Testis (tissue), 2 donors: ENCODE measurements at regions not wholly inside any gene's neighbourhood (a gene's known extent, or its start where the extent isn't known, plus 50 kb on each side); places are given as distances from the start of the nearest gene placed in this dataset.

Experiments used
- CTCF ChIP-seq, 3 experiments: fragments of 450-650 bp in 2 of 3; fragments of 200-600 bp in 1 of 3; sonication (generic) in 1 of 3; IDR thresholded peaks; one replicate each; pipeline ENCODE4 v1.5.1; 2016 to 2019; ENCODE audit warnings: antibody characterized with exemption in 3 of 3, mild to moderate bottlenecking in 2 of 3, moderate library complexity in 1 of 3
- POLR2A ChIP-seq: fragments of 450-650 bp; IDR thresholded peaks from one replicate; pipeline ENCODE4 v1.6.1; 2017; ENCODE audit warnings: antibody characterized with exemption, mild to moderate bottlenecking, moderate library complexity

- TF ChIP-seq CTCF (IDR thresholded peaks at IDR 0.05) (no peak), POLR2A (no peak)
Measured at GRCh38 chr5:66529182-66529581, 67.0 kb upstream of the MAST4 start.
